Natural killer cell (primary cell): ENCODE measurements at regions not wholly inside any gene's neighbourhood (a gene's known extent, or its start where the extent isn't known, plus 50 kb on each side); places are given as distances from the start of the nearest gene placed in this dataset.

Source experiments
- ATAC-seq, 3 donors: fragments of 150-1000 bp in 2 of 3; fragments of 200-7000 bp in 1 of 3; cut with Tn5 transposase; 1 replicate in 1 of 3; 2 replicates in 2 of 3; pipeline ENCODE4 v1.10.0; 2021; ENCODE audit warnings: mild to moderate bottlenecking in 2 of 3, moderate library complexity in 2 of 3
- DNase-seq, 2 donors: peaks; one replicate each; pipeline versions ENCODE4 v3.0.0 to v3.0.0-alpha.2; 2013 to 2021; ENCODE audit warnings: mixed read lengths in 1 of 2
- H3K27ac ChIP-seq: one replicate; pipeline ENCODE4 v1.5.1; 2013; ENCODE audit warnings: mild to moderate bottlenecking, low read length
- H3K27me3 ChIP-seq: one replicate; pipeline ENCODE4 v1.6.1; 2013; ENCODE audit warnings: low read length; ENCODE audit not compliant: control insufficient read depth, insufficient read depth
- H3K36me3 ChIP-seq: one replicate; pipeline ENCODE4 v1.6.1; 2013; ENCODE audit warnings: low read length; ENCODE audit not compliant: control insufficient read depth, insufficient read depth
- H3K4me1 ChIP-seq: one replicate; pipeline ENCODE4 v1.6.1; 2013; ENCODE audit warnings: low read length; ENCODE audit not compliant: control insufficient read depth, insufficient read depth
- H3K4me3 ChIP-seq: one replicate; pipeline ENCODE4 v1.5.1; 2013; ENCODE audit warnings: low read length
- H3K9me3 ChIP-seq: one replicate; pipeline ENCODE4 v1.6.1; 2013; ENCODE audit warnings: low read length; ENCODE audit not compliant: control insufficient read depth, insufficient read depth
- H3K27ac Mint-ChIP-seq, 2 donors: one replicate each; pipeline ENCODE4 v1.8.0; 2022; ENCODE audit warnings: mild to moderate bottlenecking in 2 of 2, mixed read lengths in 2 of 2, moderate library complexity in 1 of 2
- H3K27me3 Mint-ChIP-seq, 2 donors: one replicate each; pipeline ENCODE4 v1.8.0; 2022; ENCODE audit warnings: low read depth in 2 of 2, mixed read lengths in 2 of 2
- H3K36me3 Mint-ChIP-seq: one replicate; pipeline ENCODE4 v1.8.0; 2022; ENCODE audit warnings: mixed read lengths
- H3K4me1 Mint-ChIP-seq, 2 donors: one replicate each; pipeline ENCODE4 v1.8.0; 2022; ENCODE audit warnings: mixed read lengths in 2 of 2
- H3K4me3 Mint-ChIP-seq: one replicate; pipeline ENCODE4 v1.8.0; 2022; ENCODE audit warnings: mild to moderate bottlenecking, moderate library complexity, mixed read lengths
- H3K9me3 Mint-ChIP-seq, 2 donors: one replicate each; pipeline ENCODE4 v1.8.0; 2022; ENCODE audit warnings: mixed read lengths in 2 of 2
- CTCF ChIP-seq: fragments of 200-600 bp; IDR thresholded peaks from one replicate; pipeline ENCODE4 v1.8.0; 2022; ENCODE audit warnings: antibody characterized with exemption
- WGBS: methylation state at CpG from one replicate; pipeline ENCODE4 v1.1.7; 2013; ENCODE audit warnings: missing lambda C conversion rate; ENCODE audit not compliant: insufficient coverage; 5-methylcytosine and 5-hydroxymethylcytosine counted together
- intact Hi-C: fragments of 100-400 bp; cut with micrococcal nuclease; formaldehyde crosslinking; loops from one replicate; pipeline ENCODE4 v1.14.2; 2022

- Histone ChIP-seq H3K27me3 (no peaks in the 10 kb centered on the region), H3K36me3 (no peaks in the 10 kb centered on the region), H3K9me3 (peaks cover 7% of the 10 kb centered on the region), H3K27ac (no peak overlapping the region), H3K4me3 (no peak overlapping the region), H3K4me1 (no peaks in the 10 kb centered on the region)
- DNase-seq (no peak), ATAC-seq (no peak)
- Mint-ChIP-seq H3K27ac (no peak overlapping the region), H3K9me3 (peaks cover 7 to 8% of the 10 kb centered on the region in 2 donors), H3K4me1 (no peaks in the 10 kb centered on the region), H3K36me3 (no peaks in the 10 kb centered on the region), H3K4me3 (no peak overlapping the region), H3K27me3 (no peaks in the 10 kb centered on the region)
- TF ChIP-seq CTCF = no peak
- intact Hi-C loops = no loop called here
- WGBS = 93% methylated on average over 2 of the region's 2 CpGs
Observed at GRCh38 chr2:6301426-6301825, 564.3 kb downstream of the CMPK2 start.

GRCh38 chr2:6308986-6309385 lies 556.7 kb downstream of the CMPK2 start:
- H3K4me3 Mint-ChIP-seq = no peak overlapping the region
- no peak for ATAC-seq
- intact Hi-C loops = no loop called here

GRCh38 chr2:6309415-6310255 lies 556.1 kb downstream of the CMPK2 start:
- H3K4me1 ChIP-seq = no peaks in the 10 kb centered on the region
- Mint-ChIP-seq H3K4me3 (no peak overlapping the region), H3K27me3 (no peaks in the 10 kb centered on the region), H3K9me3 (no peaks in the 10 kb centered on the region), H3K27ac (no peak overlapping the region), H3K4me1 (no peaks in the 10 kb centered on the region), H3K36me3 (no peaks in the 10 kb centered on the region)
- intact Hi-C loops = no loop called here
- no peaks in the 10 kb centered on the region for H3K36me3 ChIP-seq
- WGBS = 68% methylated on average over 8 of the region's 9 CpGs
- ATAC-seq (no peak), DNase-seq (no peak)
- H3K27ac ChIP-seq = no peak overlapping the region
- TF ChIP-seq CTCF = no peak
- H3K27me3 ChIP-seq = no peaks in the 10 kb centered on the region
- peaks cover under 1% of the 10 kb centered on the region for H3K9me3 ChIP-seq
- H3K4me3 ChIP-seq = no peak overlapping the region

More at GRCh38 chr2:6308986-6309385, 556.7 kb downstream of the CMPK2 start:
- Mint-ChIP-seq H3K9me3 (no peaks in the 10 kb centered on the region), H3K4me1 (no peaks in the 10 kb centered on the region), H3K27me3 (no peaks in the 10 kb centered on the region), H3K27ac (no peak overlapping the region), H3K36me3 (no peaks in the 10 kb centered on the region)
- Histone ChIP-seq H3K27me3 (no peaks in the 10 kb centered on the region), H3K27ac (no peak overlapping the region), H3K9me3 (peaks cover 3% of the 10 kb centered on the region), H3K4me3 (no peak overlapping the region), H3K36me3 (no peaks in the 10 kb centered on the region), H3K4me1 (no peaks in the 10 kb centered on the region)
- no peak for DNase-seq
- TF ChIP-seq CTCF = no peak
- WGBS = 83% methylated on average over 2 of the region's 2 CpGs
